Mucosa of gallbladder (tissue), 1 donor: ENCODE measurements at regions not wholly inside any gene's neighbourhood (a gene's known extent, or its start where the extent isn't known, plus 50 kb on each side); places are given as distances from the start of the nearest gene placed in this dataset.
"Not testable (repeated sequence)": the region's sequence is repeated elsewhere in the genome, so short reads cannot be mapped to it uniquely, and the experiment has no call there.

Experiments
- DNase-seq: peaks from one replicate; pipeline ENCODE4 v3.0.0-alpha.2; 2020; ENCODE audit warnings: low spot score
- donor health status: DM: no; HTN: no; CAD: no.

DNA sequence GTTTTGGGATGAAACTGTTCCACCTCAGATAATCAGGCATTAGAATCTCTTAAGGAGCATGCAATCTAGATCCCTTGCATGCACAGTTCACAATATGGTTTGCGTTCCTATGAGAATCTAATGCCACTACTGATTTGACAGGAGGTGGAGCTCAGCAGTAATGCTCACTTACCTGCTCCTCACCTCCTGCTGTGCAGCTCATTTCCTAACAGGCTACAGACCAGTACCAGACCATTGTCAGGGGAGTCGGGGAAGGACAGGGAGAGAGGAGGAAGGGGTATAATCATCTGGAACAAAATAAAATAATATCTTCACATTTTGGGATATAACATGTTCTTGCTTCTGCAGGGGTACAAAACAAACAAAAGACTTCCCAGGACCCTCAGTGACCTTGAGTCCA, 532.0 kb upstream of the FSHR start:
- DNase-seq, result no peak

DNA sequence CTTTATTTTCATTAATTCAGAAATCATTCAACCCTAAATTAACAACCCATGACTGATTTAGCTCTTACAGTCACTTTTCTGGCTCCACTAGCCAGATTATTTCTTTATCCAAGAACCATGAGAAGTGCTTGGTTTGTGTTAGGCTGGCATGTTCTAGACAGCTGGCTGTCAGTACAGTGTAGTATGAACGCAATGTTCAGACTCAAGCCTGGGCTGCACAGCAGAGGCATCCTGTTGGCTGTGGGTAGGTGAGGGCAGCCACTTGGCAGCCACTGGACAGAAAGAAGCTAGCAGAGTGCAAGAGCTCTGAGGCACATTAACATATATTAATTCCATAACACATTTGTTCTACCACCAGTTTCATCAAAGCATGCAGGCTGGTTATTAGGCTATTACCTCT, 522.9 kb upstream of the FSHR start:
- DNase-seq, result no peak

DNA sequence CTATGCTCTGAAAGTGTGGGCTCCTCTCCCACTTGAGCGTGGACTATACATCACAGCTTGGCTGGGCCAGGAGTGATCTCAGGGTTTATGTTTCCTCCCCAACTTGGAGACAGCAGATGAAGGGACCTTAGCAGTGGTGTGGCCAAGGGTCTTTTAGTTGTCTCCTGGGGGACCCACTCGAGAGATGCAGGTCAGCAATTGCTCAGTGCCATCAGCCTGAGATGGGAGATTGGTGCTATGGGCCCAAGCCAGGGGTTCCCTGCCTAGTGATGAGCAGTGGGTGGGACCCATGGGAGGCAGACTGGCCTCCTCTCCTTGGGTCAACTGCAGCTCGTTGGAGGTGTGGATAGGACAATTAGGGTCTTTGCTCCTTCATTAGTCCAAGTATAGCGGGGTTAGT, 510.5 kb upstream of the FSHR start:
- no peak for DNase-seq

DNA sequence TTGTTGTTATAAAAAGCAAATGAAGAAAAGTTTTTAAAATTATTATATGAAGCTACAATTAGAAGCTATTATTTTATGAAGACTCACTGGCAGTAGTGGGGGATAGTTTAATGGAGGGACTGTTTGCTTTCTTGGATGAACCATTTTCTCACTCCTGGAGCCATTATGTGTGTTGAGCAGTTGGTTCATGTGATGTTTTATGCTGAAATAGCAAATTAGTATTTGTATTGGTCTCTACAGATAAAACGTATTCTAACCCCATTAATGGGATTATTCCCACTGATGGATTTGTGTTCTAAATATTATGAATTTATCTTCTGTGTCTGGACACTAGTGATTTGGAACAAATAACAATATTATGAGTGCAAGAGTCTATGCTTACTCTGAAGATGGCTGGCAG, 507.5 kb upstream of the FSHR start:
- DNase-seq, result no peak

DNA sequence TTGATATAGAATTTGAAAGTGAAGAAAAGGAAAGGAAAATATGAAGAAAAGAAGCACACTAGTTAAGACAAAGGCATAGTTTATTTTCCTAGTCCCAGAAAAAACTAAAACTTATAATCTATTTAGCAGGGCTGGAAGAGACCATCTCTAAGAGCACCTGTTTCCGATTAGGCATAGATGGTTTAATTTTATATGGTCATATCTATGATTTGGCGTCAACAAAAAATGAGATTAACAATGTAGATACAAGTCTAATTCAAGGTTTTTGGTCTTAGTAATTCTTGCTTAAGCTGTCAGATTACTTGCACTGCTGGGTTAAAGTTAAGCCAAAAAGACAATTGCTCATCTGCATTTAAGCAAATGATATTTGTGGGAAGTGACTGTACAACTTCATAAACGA, 502.5 kb upstream of the FSHR start:
- DNase-seq, result no peak

DNA sequence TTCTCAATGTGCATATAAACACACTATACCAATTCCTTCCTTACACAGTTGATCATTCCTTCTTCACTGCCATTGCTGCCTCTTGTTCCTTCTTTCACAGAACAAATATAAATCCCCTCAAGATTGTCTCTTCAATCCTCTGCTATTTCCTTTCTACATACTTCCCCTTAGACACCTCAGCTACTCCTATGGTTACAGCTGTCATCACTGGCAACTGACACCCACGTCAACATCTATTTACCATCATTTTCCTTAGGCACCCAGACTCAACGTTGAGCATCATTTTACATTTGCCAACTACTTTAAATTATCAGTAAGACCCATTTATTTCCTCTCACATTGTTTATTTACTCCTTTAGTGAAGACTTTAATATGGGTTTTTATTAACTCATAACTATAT, 488.8 kb upstream of the FSHR start:
- DNase-seq, result no peak

DNA sequence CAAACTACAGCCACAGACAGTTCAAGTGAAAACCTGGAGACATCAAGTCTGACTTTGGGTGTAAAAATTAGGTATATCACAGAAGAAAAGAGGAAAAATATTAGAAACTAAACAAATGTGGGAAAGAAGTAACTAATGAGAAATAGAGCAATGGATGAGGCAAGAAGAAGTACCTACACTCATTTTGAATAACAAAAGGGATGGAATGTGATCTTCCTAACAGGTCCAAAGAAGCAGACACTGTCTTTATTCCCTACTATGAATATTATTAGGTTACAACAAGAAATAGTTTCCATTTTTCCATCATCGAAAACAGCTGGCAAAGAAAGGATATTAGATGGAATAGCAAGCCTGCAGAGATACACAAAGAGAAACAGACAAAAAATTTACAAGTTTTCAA, 486.3 kb upstream of the FSHR start:
- no peak for DNase-seq

DNA sequence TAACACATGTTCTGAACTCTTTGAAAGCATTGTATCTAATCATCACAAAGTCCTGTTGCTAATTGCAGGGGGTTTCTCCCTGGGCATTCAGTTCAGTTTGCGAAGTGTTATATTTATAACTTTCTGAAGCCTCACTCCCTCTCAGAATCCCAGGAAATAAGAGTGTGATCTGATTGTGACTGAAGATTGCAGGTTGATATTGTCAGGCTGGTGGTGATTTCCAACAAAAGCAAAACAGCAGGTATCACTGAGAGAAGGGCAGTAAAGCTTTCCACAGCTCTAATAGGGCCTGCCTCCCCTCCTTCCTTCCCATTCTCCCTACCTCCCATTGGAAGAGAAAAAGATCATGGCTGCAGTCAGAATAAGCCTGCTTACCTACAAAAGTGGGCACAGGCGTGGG, 466.7 kb upstream of the FSHR start:
- DNase-seq, result no peak

DNA sequence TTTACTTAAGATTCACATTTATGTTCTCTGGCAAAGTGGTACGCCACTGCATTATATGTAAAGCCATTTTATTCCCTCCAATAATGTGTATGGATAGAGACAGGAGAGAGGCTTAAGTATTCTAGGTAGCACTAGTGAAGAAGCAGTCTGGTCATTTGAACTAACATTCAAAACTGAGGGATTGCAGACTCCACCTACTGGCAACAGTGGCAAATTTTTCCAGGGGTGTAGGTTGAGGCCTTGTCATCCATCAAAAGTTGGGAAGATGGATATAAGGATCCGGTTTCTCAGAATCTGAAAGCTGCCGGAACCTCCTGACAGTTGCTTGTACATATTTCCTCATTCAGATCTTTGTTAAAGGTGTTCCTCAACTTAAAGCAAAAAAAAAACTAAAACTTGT, 465.5 kb upstream of the FSHR start:
- no peak for DNase-seq

DNA sequence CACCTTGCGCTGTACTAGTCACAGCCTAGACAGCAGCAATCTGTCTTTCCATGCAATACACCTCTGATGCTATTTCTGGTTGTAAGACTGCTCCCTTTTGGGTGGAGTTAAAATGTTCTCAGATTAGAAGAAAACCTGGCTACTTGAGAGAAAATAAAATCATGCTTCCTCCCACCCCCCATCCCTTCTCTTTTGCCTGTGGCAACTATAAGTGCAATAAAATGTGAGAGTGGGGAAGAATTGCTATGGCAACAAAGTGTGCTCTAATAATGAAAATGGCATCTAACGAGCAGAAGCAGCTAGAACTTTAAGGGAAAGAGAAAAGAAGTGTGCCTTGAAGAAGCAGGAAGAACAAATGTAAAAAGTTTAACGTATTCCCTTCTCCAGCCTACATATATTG, 464.2 kb upstream of the FSHR start:
- DNase-seq, result no peak

DNA sequence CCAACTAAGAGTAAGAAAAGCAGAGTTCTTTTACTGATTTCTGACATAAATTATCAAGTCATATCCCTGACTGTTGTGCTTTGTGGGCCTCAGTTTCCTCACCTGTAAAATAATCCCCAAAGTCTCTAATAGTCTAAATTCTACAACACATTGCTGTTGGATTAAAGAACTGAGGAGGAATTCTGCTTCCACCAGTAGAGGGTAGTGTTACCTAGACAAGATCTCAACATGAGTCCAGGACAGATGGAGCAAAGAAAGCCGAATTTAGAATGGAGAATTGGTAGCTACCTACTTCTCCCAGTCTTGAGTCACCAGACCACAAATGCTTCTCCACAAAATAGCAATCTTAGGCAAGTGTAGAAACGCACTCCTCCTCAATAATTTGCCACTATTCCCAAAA, 462.5 kb upstream of the FSHR start:
- no peak for DNase-seq

DNA sequence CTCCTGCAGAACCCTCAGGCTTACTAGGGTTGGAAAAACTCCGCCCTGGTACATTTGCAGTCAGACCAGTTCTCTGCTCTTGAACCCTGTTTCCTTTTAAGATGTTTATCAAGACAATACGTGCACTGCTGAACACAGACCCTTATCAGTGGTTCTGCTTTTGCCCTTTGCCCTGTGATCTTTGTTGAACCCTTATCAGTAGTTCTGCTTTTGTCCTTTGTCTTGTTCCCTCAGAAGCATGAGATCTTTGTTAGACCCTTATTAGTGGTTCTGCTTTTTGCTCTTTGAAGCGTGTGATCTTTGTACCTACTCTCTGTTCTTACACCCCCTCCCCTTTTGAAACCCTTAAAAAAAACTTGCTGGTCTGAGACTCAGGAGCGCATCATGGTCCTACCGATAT, 457.5 kb upstream of the FSHR start:
- DNase-seq, result not testable (repeated sequence)

DNA sequence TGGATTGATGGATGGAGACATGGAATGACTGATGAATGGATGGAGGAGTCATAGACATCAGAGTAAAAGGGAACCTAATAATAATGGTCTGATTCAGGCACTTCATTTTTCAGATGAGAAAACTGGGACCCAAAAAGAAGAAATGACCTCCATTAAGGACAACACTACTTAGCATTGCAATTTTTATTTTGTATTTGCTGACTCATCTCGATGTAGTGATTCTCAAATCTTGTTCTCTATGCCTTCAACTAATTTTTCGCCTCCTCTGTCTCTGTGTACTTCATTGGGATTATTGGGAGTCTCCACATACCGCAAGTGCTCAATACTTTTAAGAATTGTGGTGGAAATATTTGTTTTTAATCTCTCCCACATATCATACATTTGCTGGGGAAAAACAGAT, 446.2 kb upstream of the FSHR start:
- DNase-seq, result no peak

DNA sequence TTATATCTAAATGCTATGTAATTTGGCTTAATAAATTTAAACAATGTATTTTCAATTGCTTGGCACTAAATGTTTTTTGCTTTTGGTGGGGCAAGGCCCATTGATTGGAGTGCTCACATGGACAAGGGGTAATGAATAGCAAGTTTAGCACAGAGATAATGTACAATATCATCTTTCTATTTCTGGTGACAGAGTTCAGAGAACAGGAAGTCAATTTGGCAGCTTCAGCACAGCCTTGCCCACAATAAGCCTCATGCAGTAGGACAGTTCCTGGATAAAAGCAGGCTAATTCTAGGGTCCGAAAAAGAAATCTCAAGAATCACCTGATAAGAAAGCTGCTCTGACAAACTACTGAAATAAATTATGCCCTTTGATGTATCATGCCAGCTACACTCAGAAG, 443.9 kb upstream of the FSHR start:
- DNase-seq, result no peak

DNA sequence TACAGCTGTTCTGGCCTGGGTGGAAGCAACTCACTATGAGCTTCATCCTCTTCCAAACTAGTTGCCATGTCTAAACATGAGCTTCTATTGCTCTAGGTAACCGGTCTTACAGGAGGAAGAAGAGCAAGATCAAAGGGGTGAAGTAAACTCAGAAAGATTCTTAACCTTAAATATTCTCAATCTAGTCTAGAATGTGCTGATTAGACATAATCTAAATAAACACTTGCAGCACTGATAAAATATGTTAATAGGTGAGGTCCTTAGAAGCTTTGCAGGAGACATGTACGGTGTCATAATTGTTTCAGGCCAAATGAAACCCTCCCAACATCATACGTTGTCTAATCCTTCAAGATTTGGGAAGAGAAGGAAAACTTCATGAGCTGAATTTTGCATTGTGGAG, 431.6 kb upstream of the FSHR start:
- DNase-seq, result no peak

DNA sequence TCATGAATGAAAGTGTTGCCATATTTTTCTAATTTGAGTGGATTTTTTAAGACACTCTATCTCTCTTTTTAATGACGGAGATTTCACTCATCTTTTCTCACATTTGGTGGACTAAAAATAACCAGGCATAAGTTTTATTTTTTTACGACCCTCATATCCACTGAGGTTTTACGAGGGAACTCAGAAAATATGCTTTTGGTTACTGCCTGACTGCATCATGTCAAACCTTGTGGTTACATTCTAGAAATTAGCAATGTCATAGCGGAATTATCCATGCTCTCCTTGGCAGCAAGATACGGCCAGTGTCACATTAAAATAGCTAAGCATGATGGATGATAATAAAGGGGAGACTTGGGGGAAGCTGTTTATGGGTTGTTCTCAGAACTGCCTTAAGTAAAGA, 428.6 kb upstream of the FSHR start:
- DNase-seq, result no peak

DNA sequence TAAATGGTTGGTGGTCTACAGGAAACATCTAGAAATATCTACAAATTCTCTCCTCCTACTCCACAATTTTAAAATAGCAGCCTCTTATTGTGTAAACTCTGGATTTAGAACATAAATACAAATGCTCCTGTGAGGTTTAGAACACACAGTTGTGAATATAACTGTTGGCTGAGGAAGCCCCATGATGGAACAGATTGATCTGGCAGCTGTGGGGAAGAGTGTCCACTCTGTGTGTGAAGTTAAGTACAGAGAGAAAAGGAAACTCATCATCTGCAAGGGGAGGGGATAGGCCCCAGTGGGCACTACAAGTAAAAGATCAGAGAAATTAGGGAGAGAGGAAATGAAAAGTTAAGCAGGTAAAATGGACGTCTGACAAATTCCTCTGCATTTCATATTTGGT, 422.7 kb upstream of the FSHR start:
- no peak for DNase-seq

DNA sequence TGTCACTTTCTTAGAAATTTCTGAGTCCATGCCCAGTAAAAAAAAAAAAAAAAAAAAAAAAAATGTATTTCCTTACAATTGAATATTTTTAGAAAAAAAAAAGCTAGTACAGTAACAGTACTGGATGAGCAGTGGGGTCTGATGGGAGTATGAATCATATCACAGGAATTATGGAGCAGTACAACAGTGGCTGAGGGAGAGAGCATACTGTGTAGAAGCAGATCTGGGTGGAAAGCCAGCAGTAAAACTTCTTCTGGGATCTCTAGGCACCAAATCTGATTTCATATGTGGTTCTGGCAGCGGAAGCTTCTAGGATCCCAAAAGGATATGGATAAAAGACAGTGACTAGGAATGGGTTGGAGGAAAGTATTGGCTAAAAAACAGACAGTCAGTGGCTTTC, 414.9 kb upstream of the FSHR start:
- DNase-seq, result no peak

DNA sequence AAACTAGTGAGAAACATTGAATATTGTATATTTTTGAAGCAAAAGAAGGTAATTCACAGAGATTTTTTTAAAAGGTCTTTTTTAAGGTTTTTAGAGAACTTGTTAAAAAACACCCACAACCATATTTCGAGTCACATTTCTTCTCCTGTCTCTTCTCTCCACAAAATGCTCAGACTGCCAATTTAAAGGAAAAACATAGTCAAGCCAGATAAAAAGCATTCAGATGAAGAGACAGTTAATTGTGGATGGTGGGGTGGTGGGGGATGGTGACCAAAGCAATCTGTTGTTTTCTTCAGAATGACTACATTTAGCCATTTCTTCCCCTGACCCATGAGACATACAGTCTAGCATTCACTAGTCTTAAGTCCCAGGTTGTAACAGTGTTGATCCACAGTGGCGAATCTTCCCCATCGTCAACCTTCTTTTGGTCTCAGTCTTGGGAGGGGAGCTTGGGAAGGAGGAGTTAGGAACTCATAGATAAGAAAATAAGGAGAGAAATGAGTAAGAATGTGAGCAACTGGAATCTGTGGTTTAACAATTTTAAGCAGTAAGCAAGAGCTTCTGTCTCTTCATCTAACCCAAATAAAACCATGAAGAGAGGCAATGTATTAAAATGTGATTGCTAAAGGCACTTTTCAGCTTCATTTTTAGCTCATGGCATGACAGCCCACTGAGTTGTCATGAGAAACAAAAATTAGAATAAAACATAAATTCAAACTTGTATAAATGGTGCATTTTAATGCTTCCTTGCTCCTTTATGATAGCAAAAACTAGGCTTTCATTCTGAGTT, 413.7 kb upstream of the FSHR start:
- no peak for DNase-seq

DNA sequence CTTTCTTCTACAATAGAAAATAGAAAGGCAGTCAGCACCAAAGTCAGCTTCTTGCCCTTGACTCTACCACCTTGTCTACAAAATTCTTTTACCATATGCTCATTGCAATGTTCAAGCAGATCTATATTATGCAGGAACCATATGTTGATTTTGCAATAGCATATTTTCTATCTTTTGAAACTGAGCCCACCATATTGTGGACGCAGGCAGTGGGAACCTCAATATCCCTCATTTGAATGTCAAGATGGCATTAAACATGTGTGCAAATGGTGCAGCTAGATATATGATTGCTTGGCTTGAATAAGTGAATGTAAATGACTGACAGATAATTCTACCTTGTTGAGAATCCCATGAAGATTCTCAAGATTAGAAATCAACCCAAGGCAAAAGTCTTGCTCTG, 412.7 kb upstream of the FSHR start:
- no peak for DNase-seq

DNA sequence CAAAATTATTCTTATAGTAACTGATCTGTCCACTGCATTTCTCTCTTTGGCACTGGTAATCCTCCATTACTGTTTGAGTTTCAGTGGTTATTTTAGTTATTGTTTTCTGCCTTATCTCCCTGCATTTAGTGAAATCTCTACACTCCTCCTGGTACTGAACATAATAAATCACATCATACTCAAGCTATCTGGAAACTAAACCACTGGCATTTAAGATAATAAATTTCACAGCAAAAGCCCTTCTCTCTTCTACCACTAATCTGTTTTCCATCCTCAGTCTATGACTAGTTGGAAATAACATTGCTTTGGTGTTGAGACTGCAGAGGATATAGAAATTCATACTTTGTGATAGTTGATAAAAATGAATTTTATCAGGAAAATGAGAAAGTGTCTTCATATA, 399.3 kb upstream of the FSHR start:
- no peak for DNase-seq

DNA sequence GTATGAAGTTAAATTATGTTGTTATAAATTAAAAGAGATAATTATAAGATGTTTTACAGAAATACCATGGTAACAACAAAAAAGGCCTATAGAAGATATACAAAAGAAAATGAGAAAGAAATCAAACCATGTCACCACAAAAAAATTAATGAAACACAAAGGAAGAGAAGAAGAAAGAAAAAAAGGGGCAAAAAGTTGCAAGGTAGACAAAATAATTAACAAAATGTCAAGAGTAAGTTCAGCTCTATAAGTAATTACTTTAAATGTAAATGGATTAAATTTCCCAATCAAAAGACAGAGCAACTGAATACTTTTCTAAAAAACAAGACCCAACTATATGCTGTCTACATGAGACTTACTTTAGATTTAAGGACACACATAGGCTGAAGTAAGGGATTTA, 378.4 kb upstream of the FSHR start:
- no peak for DNase-seq

DNA sequence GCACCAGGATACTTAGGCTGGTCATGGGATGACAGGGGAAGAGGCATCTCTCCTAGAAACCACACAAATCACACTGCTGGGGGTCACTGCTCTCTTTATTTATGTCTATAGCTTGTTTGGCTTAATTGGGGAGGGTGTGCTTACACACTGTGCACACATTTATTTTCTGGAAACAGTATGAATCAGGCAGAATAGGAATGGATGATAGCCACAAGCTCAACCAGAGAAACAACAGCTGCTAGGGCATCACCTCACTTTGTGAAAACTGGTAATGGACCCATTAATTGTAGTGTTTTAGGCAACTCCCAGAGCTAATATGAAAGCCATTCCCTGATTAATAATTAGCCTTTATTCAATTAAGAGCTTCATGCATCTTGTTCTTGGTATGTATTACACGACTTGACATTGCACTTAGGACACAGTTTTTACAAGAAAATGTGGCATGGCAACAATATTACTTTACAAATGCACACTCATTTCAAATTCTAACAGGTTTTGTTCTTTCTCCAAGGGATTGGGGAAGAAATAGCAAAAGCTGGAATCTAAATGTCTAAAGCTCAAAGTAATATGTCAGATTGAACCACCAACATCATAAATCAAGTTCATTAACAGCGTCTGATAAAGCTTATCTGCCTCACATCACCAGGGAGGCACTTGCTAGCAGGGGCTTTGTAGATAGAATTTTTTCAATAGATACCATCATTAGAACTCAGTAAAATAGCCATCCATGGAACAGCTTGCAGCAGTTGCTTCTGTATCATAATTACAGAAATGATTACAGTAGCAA, 361.9 kb upstream of the FSHR start:
- no peak for DNase-seq

DNA sequence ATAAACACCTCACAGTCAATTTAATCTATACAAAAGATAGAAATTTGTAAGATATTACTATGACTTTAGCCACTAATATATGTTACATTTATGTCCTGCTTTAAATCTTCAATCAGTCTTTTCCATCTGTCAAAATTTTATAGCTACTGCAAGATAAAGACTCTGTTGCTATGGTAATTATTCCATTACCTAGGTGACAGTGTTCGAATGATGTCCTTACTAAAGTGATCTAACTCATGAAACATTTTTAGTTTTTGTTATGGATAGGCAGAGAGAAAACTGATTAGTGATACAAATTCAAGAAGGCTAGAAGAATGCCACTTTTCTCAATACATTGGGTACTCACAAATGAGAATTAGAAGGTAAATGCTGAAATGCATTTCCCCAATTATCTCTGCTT, 359.9 kb upstream of the FSHR start:
- no peak for DNase-seq
